Fibroblast of pulmonary artery (primary cell): ENCODE measurements at regions not wholly inside any gene's neighbourhood (a gene's known extent, or its start where the extent isn't known, plus 50 kb on each side); places are given as distances from the start of the nearest gene placed in this dataset.

Source experiments
- DNase-seq: peaks from one replicate; pipeline ENCODE4 v3.0.0-alpha.2; 2010; ENCODE audit warnings: low read depth
- H3K4me3 ChIP-seq: replicated peaks from 2 replicates; pipeline ENCODE4 v1.5.1; 2011; ENCODE audit warnings: low read depth, mild to moderate bottlenecking, control low read depth, low read length, moderate library complexity
- CTCF ChIP-seq: IDR thresholded peaks from 2 replicates; pipeline ENCODE4 v1.5.1; 2011; ENCODE audit warnings: mild to moderate bottlenecking, control low read depth, low read length, inconsistent platforms; ENCODE audit errors: missing control alignments

DNA sequence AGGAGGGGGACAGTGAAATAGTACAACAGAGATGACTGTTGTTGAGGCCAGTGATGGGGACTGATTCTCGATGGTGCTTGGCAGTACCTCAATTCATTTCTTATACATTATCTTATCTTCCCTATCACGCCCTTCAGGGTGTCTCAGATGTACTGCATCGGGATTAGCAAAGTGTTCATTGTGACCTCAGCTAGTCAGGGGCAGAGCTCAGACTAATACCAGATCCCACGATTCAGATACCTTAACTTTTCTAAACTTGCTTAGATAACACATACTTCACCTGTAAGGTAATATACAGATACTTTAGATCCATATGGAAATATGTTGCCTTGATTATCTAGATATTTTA, 720.6 kb downstream of the EFNB2 start:
- no peak for TF ChIP-seq CTCF
- no peak for DNase-seq
- H3K4me3 ChIP-seq = no peak overlapping the region

GRCh38 chr13:105814219-105814901, 721.1 kb downstream of the EFNB2 start:
- H3K4me3 ChIP-seq = no peak overlapping the region
- no peak for DNase-seq
- no peak for TF ChIP-seq CTCF

- H3K4me3 ChIP-seq = no peak overlapping the region
- TF ChIP-seq CTCF = no peak
- peak; percentile 8 for DNase-seq
These were observed 728.9 kb downstream of the EFNB2 start for GRCh38 chr13:105806628-105806920.

DNA sequence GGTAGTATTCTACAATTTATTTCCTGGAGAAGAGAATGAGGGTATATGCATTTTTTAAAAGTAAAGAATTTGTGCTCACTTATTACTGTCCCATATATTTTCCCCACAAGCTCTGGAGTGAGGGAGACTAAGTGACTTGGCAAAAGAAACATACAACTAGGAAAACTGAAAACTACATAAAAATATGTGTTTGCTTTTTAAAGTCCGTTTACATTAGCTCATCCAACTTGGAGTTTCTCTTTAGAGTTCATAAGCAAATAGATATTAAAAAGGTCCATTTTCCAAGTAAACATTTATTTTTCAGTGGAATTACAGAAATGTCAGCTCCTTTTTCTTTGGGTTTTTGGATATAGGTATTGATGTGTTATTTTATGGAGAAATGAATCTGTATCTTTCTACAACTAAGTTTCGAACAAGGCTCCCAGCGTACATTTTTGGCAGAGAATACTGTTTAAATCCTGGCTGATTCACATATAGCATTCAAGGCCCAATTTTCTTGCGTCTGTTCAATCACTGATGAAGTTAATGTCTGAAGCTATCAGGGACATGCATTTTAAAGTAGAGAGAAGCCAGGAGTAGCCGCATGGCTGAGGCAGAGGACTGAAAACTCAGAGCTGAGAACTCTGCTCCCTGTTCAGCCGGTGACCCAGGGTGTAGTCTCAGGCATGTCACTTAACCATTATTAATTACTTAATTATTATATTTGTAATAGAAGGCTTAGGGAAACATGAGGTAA, 729.4 kb downstream of the EFNB2 start:
- no peak for DNase-seq
- no peak overlapping the region for H3K4me3 ChIP-seq
- no peak for TF ChIP-seq CTCF

GRCh38 chr13:105804561-105805190, 730.8 kb downstream of the EFNB2 start:
- TF ChIP-seq CTCF = no peak
- peak; percentile 48 for DNase-seq

GRCh38 chr13:105799155-105799554, 736.3 kb downstream of the EFNB2 start:
- no peak for DNase-seq
- no peak overlapping the region for H3K4me3 ChIP-seq
- no peak for TF ChIP-seq CTCF

More at GRCh38 chr13:105804561-105805190, 730.8 kb downstream of the EFNB2 start:
- H3K4me3 ChIP-seq = no peak overlapping the region
